SK-N-SH treated with all-trans-retinoic acid at 6 μM for 48 hours (cell line): ENCODE measurements at regions not wholly inside any gene's neighbourhood (a gene's known extent, or its start where the extent isn't known, plus 50 kb on each side); places are given as distances from the start of the nearest gene placed in this dataset.

Experiments
- ATAC-seq: fragments of 200-7000 bp; cut with Tn5 transposase; 3 replicates; pipeline ENCODE4 v1.9.1; 2020; ENCODE audit warnings: mild to moderate bottlenecking, moderate library complexity
- BACH2 ChIP-seq: fragments of 250-450 bp; sonication (Bioruptor Pico); IDR thresholded peaks from 2 replicates; pipeline ENCODE4 v1.9.0; 2021; ENCODE audit warnings: mild to moderate bottlenecking, borderline replicate concordance
- CSDC2 ChIP-seq: fragments of 250-450 bp; sonication (Bioruptor Pico); IDR thresholded peaks from 2 replicates; pipeline ENCODE4 v1.5.0; 2020; ENCODE audit warnings: mild to moderate bottlenecking, moderate library complexity
- CSRNP3 ChIP-seq: fragments of 250-450 bp; sonication (Bioruptor Pico); IDR thresholded peaks from 2 replicates; pipeline ENCODE4 v1.5.1; 2021; ENCODE audit warnings: mild to moderate bottlenecking, moderate library complexity
- ESRRG ChIP-seq: fragments of 250-450 bp; sonication (Bioruptor Pico); IDR thresholded peaks from 2 replicates; pipeline ENCODE4 v1.6.1; 2021; ENCODE audit warnings: mild to moderate bottlenecking
- ISL1 ChIP-seq: fragments of 250-450 bp; sonication (Bioruptor Pico); IDR thresholded peaks from 2 replicates; pipeline ENCODE4 v2.1.2; 2022; ENCODE audit warnings: mild to moderate bottlenecking, moderate library complexity
- OSR1 ChIP-seq: fragments of 250-450 bp; sonication (Bioruptor Pico); IDR thresholded peaks from 2 replicates; pipeline ENCODE4 v1.8.0; 2022; ENCODE audit warnings: moderate library complexity, mild to moderate bottlenecking, inconsistent platforms
- PATZ1 ChIP-seq: fragments of 250-450 bp; sonication (Bioruptor Pico); IDR thresholded peaks from 2 replicates; pipeline ENCODE4 v1.8.0; 2020; ENCODE audit warnings: mild to moderate bottlenecking, moderate library complexity, borderline replicate concordance
- POU6F1 ChIP-seq: fragments of 250-450 bp; sonication (Bioruptor Pico); IDR thresholded peaks from 2 replicates; pipeline ENCODE4 v1.8.0; 2021; ENCODE audit warnings: low read depth, mild to moderate bottlenecking, moderate library complexity, borderline replicate concordance
- PPARA ChIP-seq: fragments of 250-450 bp; sonication (Bioruptor Pico); IDR thresholded peaks from 2 replicates; pipeline ENCODE4 v1.5.0; 2020; ENCODE audit warnings: mild to moderate bottlenecking, borderline replicate concordance
- RARB ChIP-seq: fragments of 250-450 bp; sonication (Bioruptor Pico); IDR thresholded peaks from 2 replicates; pipeline ENCODE4 v1.8.0; 2021; ENCODE audit warnings: mild to moderate bottlenecking, moderate library complexity
- SNAI2 ChIP-seq: fragments of 250-450 bp; sonication (Bioruptor Pico); IDR thresholded peaks from 2 replicates; pipeline ENCODE4 v1.5.0; 2020; ENCODE audit warnings: mild to moderate bottlenecking, moderate library complexity
- TCF4 ChIP-seq: fragments of 250-450 bp; sonication (Bioruptor Pico); IDR thresholded peaks from 2 replicates; pipeline ENCODE4 v1.8.0; 2021; ENCODE audit warnings: mild to moderate bottlenecking, moderate library complexity, borderline replicate concordance
- TOX ChIP-seq: fragments of 250-450 bp; sonication (Bioruptor Pico); IDR thresholded peaks from 2 replicates; pipeline ENCODE4 v1.8.0; 2021; ENCODE audit warnings: mild to moderate bottlenecking, moderate library complexity, borderline replicate concordance
- ZC3H10 ChIP-seq: fragments of 250-450 bp; sonication (Bioruptor Pico); IDR thresholded peaks from 2 replicates; pipeline ENCODE4 v1.5.1; 2021; ENCODE audit warnings: mild to moderate bottlenecking, moderate library complexity
- ZFP3 ChIP-seq: fragments of 250-450 bp; sonication (Bioruptor Pico); IDR thresholded peaks from 2 replicates; pipeline ENCODE4 v1.5.0; 2020; ENCODE audit warnings: mild to moderate bottlenecking, moderate library complexity
- ZFP30 ChIP-seq: fragments of 450-650 bp; formaldehyde crosslinking; IDR thresholded peaks from 2 replicates; pipeline ENCODE4 v1.5.0; 2022; ENCODE audit warnings: mild to moderate bottlenecking, moderate library complexity
- ZNF70 ChIP-seq: fragments of 450-650 bp; formaldehyde crosslinking; IDR thresholded peaks from 2 replicates; pipeline ENCODE4 v1.5.0; 2020; ENCODE audit warnings: mild to moderate bottlenecking, moderate library complexity
- ZNF8 ChIP-seq: fragments of 450-650 bp; formaldehyde crosslinking; IDR thresholded peaks from 2 replicates; pipeline ENCODE4 v1.5.0; 2020; ENCODE audit warnings: mild to moderate bottlenecking, moderate library complexity
- TF ChIP-seq, protein P1 (sequence below): fragments of 250-450 bp; sonication (Bioruptor Pico); IDR thresholded peaks from 2 replicates; pipeline ENCODE4 v1.5.0; 2020; ENCODE audit warnings: mild to moderate bottlenecking, moderate library complexity

GRCh38 chr5:21212026-21212425 is 1224.0 kb upstream of the CDH18 start (continued):
- TF ChIP-seq TCF4 (CRISPR knock-in tag) (no peak), ZNF8 (CRISPR knock-in tag) (no peak), RARB (CRISPR knock-in tag) (no peak), CSRNP3 (CRISPR knock-in tag) (no peak), ZNF70 (no peak), PATZ1 (CRISPR knock-in tag) (no peak), SNAI2 (CRISPR knock-in tag) (no peak), ZFP3 (no peak), ZC3H10 (CRISPR knock-in tag) (no peak)
- TF ChIP-seq, all 23 proteins: peak for 0

DNA sequence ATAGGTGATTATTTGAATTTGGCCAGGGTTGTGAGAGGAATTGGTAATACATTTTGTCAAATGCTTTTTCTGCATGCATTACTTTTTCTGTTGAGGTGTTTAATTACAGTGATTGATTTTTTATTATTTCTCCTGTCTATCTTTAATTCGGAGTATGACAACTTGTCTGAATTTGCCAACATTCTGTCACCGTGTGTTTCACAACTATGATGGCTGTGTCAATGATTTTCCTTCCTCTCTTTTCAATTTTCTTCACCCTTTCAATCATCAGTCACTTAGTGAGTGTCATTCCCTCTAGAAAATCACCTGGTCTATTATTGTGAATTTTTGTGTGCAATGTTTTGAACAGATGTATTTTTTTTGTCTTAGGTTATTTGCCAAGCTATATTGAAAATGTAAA is 1221.4 kb upstream of the CDH18 start:
- ATAC-seq: no peak

DNA sequence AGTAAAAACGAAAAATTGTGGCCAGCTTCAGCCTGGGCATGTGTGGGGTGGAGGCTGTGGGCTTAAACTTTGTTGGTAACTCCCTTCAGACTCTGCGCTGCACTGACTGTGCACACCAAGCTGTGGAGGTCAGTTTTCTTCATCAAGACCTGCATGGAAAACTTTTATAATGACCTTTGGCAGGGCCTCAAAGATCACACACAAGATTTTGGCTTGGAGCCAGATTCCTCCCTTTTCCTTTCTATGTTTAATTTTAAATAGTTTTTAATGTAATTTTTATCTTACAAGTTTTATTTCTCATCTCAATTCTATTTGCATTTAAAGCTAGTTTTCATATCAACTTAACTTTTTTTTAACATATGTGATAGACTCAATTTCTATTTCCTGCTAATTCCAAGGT is 1211.1 kb upstream of the CDH18 start:
- no peak for ATAC-seq

More for the DNA sequence above, 1221.4 kb upstream of the CDH18 start:
- no peak for TF ChIP-seq CSDC2 (CRISPR knock-in tag)
- no peak for TF ChIP-seq ISL1 (CRISPR knock-in tag)
- no peak for TF ChIP-seq OSR1 (CRISPR knock-in tag)
- TF ChIP-seq CSRNP3 (CRISPR knock-in tag): no peak
- TF ChIP-seq, protein P1, sequence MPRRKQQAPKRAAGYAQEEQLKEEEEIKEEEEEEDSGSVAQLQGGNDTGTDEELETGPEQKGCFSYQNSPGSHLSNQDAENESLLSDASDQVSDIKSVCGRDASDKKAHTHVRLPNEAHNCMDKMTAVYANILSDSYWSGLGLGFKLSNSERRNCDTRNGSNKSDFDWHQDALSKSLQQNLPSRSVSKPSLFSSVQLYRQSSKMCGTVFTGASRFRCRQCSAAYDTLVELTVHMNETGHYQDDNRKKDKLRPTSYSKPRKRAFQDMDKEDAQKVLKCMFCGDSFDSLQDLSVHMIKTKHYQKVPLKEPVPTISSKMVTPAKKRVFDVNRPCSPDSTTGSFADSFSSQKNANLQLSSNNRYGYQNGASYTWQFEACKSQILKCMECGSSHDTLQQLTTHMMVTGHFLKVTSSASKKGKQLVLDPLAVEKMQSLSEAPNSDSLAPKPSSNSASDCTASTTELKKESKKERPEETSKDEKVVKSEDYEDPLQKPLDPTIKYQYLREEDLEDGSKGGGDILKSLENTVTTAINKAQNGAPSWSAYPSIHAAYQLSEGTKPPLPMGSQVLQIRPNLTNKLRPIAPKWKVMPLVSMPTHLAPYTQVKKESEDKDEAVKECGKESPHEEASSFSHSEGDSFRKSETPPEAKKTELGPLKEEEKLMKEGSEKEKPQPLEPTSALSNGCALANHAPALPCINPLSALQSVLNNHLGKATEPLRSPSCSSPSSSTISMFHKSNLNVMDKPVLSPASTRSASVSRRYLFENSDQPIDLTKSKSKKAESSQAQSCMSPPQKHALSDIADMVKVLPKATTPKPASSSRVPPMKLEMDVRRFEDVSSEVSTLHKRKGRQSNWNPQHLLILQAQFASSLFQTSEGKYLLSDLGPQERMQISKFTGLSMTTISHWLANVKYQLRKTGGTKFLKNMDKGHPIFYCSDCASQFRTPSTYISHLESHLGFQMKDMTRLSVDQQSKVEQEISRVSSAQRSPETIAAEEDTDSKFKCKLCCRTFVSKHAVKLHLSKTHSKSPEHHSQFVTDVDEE (CRISPR knock-in tag): no peak
- no peak for TF ChIP-seq ZC3H10 (CRISPR knock-in tag)
- TF ChIP-seq PPARA (CRISPR knock-in tag): no peak
- no peak for TF ChIP-seq TOX
- TF ChIP-seq BACH2: no peak
- no peak for TF ChIP-seq PATZ1 (CRISPR knock-in tag)
- no peak for TF ChIP-seq SNAI2 (CRISPR knock-in tag)
- TF ChIP-seq ZFP30 (CRISPR knock-in tag): no peak
- no peak for TF ChIP-seq TCF4 (CRISPR knock-in tag)
- TF ChIP-seq ZNF8 (CRISPR knock-in tag): no peak

More for the DNA sequence above, 1211.1 kb upstream of the CDH18 start:
- TF ChIP-seq ESRRG (CRISPR knock-in tag) (no peak), ZFP3 (no peak), SNAI2 (CRISPR knock-in tag) (no peak), ZNF70 (no peak), PATZ1 (CRISPR knock-in tag) (no peak), OSR1 (CRISPR knock-in tag) (no peak), POU6F1 (no peak), ZNF8 (CRISPR knock-in tag) (no peak), ZFP30 (CRISPR knock-in tag) (no peak), RARB (CRISPR knock-in tag) (no peak)
